NB4 (cell line): ENCODE measurements at regions not wholly inside any gene's neighbourhood (a gene's known extent, or its start where the extent isn't known, plus 50 kb on each side); places are given as distances from the start of the nearest gene placed in this dataset.

Source experiments
- MYC ChIP-seq: IDR thresholded peaks from 2 replicates; pipeline ENCODE4 v1.6.1; 2011; ENCODE audit warnings: low read depth, low read length
- POLR2A ChIP-seq: IDR thresholded peaks from 2 replicates; pipeline ENCODE4 v1.6.1; 2011; ENCODE audit warnings: mild to moderate bottlenecking; ENCODE audit not compliant: insufficient read length; ENCODE audit errors: extremely low read depth
- TF ChIP-seq, protein P1 (sequence below): IDR thresholded peaks from one replicate; pipeline ENCODE4 v1.5.1; 2012; ENCODE audit warnings: low read depth, low read length
- TF ChIP-seq, protein P2 (sequence below): IDR thresholded peaks from 2 replicates; pipeline ENCODE4 v1.6.1; 2011; ENCODE audit warnings: low read depth, low read length

DNA sequence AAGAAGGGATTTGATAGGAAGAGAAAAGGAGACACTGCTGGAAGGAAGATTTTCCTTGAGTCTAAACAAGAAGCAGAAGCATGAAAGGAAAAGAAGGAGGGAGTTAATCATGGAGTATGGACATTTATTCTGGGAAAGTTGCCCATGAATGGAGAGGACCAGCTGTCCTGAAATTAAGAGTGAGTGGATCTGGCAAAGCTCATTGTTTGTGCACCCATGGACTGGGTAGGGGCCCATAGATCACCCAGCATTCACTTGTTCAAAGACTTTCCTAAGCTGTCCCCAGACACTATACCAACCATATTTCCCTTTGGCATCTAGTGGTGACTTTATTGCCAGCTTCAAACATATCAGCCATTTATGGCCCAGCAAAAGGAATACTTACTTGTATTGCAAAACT, 422.7 kb downstream of the FBXO15 start:
- TF ChIP-seq POLR2A (no peak), MYC (no peak)
- TF ChIP-seq, protein P1, sequence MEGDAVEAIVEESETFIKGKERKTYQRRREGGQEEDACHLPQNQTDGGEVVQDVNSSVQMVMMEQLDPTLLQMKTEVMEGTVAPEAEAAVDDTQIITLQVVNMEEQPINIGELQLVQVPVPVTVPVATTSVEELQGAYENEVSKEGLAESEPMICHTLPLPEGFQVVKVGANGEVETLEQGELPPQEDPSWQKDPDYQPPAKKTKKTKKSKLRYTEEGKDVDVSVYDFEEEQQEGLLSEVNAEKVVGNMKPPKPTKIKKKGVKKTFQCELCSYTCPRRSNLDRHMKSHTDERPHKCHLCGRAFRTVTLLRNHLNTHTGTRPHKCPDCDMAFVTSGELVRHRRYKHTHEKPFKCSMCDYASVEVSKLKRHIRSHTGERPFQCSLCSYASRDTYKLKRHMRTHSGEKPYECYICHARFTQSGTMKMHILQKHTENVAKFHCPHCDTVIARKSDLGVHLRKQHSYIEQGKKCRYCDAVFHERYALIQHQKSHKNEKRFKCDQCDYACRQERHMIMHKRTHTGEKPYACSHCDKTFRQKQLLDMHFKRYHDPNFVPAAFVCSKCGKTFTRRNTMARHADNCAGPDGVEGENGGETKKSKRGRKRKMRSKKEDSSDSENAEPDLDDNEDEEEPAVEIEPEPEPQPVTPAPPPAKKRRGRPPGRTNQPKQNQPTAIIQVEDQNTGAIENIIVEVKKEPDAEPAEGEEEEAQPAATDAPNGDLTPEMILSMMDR = no peak
- TF ChIP-seq, protein P2, sequence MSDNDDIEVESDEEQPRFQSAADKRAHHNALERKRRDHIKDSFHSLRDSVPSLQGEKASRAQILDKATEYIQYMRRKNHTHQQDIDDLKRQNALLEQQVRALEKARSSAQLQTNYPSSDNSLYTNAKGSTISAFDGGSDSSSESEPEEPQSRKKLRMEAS = no peak
